ENCODE measurements at regions not wholly inside any gene's neighbourhood (a gene's known extent, or its start where the extent isn't known, plus 50 kb on each side); places are given as distances from the start of the nearest gene placed in this dataset.

DNA sequence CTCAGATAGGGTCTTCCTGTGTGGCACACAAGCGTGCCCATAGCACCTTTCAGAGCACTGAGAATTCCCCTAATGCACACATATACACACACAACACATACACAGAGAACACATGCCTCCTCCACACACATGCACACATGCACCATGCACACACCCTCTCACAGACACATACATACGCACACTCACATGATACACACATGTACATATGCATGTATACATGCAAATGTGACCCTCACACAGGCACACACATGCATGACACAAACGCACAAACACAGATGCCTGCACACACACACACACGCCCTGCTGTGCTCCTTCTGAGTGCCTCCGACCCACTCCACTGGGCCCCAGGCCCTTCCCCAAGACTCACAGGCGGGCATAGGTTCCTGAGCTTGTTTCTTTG is 251.0 kb downstream of the PTPRU start:
- WGBS (ENCODE audit: insufficient coverage) = 95% methylated on average over 5 of the region's 6 CpGs
- H3K27me3 ChIP-seq (ENCODE audit: control insufficient read depth, insufficient read depth, low read length) = peaks cover 8% of the 10 kb centered on the region

GRCh38 chr1:29485096-29485925 is 249.0 kb downstream of the PTPRU start:
- WGBS (ENCODE audit: insufficient coverage) = 68% methylated on average over 5 of the region's 5 CpGs
- Histone ChIP-seq H3K27ac (ENCODE audit: low read length) (no peak overlapping the region), H3K36me3 (ENCODE audit: control insufficient read depth, insufficient read depth, low read length) (no peaks in the 10 kb centered on the region), H3K27me3 (ENCODE audit: control insufficient read depth, insufficient read depth, low read length) (peaks cover 10% of the 10 kb centered on the region), H3K4me3 (ENCODE audit: low read length) (no peak overlapping the region), H3K4me1 (ENCODE audit: control insufficient read depth, insufficient read depth, low read length) (no peaks in the 10 kb centered on the region), H3K9me3 (replicated peaks; ENCODE audit: control insufficient read depth, low read depth, low read length) (no peaks in the 10 kb centered on the region)
- DNase-seq = no peak

More for the DNA sequence above, 251.0 kb downstream of the PTPRU start:
- H3K4me1 ChIP-seq (ENCODE audit: control insufficient read depth, insufficient read depth, low read length) = no peaks in the 10 kb centered on the region
- DNase-seq = no peak
- H3K9me3 ChIP-seq (replicated peaks; ENCODE audit: control insufficient read depth, low read depth, low read length) = no peaks in the 10 kb centered on the region
- H3K27ac ChIP-seq (ENCODE audit: low read length) = no peak overlapping the region
- H3K36me3 ChIP-seq (ENCODE audit: control insufficient read depth, insufficient read depth, low read length) = no peaks in the 10 kb centered on the region
- no peak overlapping the region for H3K4me3 ChIP-seq (ENCODE audit: low read length)

- Histone ChIP-seq H3K27me3 (ENCODE audit: control insufficient read depth, insufficient read depth, low read length) (peaks cover 20% of the 10 kb centered on the region), H3K9me3 (replicated peaks; ENCODE audit: control insufficient read depth, low read depth, low read length) (no peaks in the 10 kb centered on the region), H3K27ac (ENCODE audit: low read length) (no peak overlapping the region), H3K36me3 (ENCODE audit: control insufficient read depth, insufficient read depth, low read length) (no peaks in the 10 kb centered on the region), H3K4me1 (ENCODE audit: control insufficient read depth, insufficient read depth, low read length) (no peaks in the 10 kb centered on the region), H3K4me3 (ENCODE audit: low read length) (no peak overlapping the region)
- DNase-seq = no peak
- WGBS (ENCODE audit: insufficient coverage) = 42% methylated on average over 4 of the region's 6 CpGs
These were observed 246.7 kb downstream of the PTPRU start for GRCh38 chr1:29482991-29483390.

DNA sequence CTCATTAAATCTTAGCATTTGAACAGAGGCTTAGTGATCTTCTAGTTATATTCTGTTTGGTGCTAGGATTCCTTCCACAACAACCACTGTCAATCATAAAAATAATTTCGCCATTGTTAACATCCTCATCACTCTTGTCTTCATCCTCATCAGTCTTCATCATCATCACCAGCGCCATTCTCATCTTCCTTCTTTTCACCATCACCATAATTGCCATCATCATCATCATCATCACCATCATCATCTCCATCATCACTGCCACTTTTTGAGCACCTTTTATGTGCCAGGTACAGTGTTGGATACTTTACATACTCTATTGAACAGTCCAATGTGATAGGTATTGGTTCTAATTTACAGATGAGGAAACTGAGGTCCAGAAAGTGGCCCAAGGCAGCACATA is 245.7 kb downstream of the PTPRU start:
- 71% methylated on average over 2 of the region's 2 CpGs for WGBS (ENCODE audit: insufficient coverage)

GRCh38 chr1:29481031-29481430 is 244.7 kb downstream of the PTPRU start:
- DNase-seq = no peak
- no peaks in the 10 kb centered on the region for H3K36me3 ChIP-seq (ENCODE audit: control insufficient read depth, insufficient read depth, low read length)
- H3K4me1 ChIP-seq (ENCODE audit: control insufficient read depth, insufficient read depth, low read length) = no peaks in the 10 kb centered on the region
- WGBS (ENCODE audit: insufficient coverage) = 97% methylated on average over 4 of the region's 5 CpGs
- no peak overlapping the region for H3K4me3 ChIP-seq (ENCODE audit: low read length)
- H3K9me3 ChIP-seq (replicated peaks; ENCODE audit: control insufficient read depth, low read depth, low read length) = no peaks in the 10 kb centered on the region
- H3K27ac ChIP-seq (ENCODE audit: low read length) = no peak overlapping the region
- peaks cover 29% of the 10 kb centered on the region for H3K27me3 ChIP-seq (ENCODE audit: control insufficient read depth, insufficient read depth, low read length)

More for the DNA sequence above, 245.7 kb downstream of the PTPRU start:
- H3K4me3 ChIP-seq (ENCODE audit: low read length) = no peak overlapping the region
- H3K27ac ChIP-seq (ENCODE audit: low read length) = no peak overlapping the region
- no peaks in the 10 kb centered on the region for H3K36me3 ChIP-seq (ENCODE audit: control insufficient read depth, insufficient read depth, low read length)
- H3K9me3 ChIP-seq (replicated peaks; ENCODE audit: control insufficient read depth, low read depth, low read length) = no peaks in the 10 kb centered on the region
- peaks cover 29% of the 10 kb centered on the region for H3K27me3 ChIP-seq (ENCODE audit: control insufficient read depth, insufficient read depth, low read length)
- no peak for DNase-seq
- H3K4me1 ChIP-seq (ENCODE audit: control insufficient read depth, insufficient read depth, low read length) = no peaks in the 10 kb centered on the region

DNA sequence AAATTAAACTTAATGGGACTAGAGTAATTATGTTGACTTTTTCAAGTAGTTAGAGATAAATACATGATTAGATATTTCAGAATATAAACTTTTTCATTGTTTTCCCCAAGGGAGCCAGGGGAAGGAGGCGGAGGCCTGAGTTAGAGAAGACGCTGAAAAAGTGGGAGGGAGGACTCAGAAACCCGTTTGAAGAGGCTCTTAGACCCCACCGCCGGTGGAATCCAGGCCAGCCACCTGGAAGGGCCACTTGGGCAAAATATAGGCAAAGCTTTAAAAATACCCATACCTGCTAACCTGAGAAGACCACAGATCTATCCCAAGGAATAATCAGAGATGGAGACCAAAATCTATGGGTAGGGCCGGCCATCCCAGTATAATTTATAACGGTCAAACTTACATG is 242.6 kb downstream of the PTPRU start:
- H3K9me3 ChIP-seq (replicated peaks; ENCODE audit: control insufficient read depth, low read depth, low read length) = no peaks in the 10 kb centered on the region
- peaks cover 36% of the 10 kb centered on the region for H3K27me3 ChIP-seq (ENCODE audit: control insufficient read depth, insufficient read depth, low read length)
- no peaks in the 10 kb centered on the region for H3K36me3 ChIP-seq (ENCODE audit: control insufficient read depth, insufficient read depth, low read length)
- WGBS (ENCODE audit: insufficient coverage) = no CpG with 5 or more reads among the region's 7 CpGs
- no peak for DNase-seq
- H3K27ac ChIP-seq (ENCODE audit: low read length) = no peak overlapping the region
- H3K4me1 ChIP-seq (ENCODE audit: control insufficient read depth, insufficient read depth, low read length) = no peaks in the 10 kb centered on the region
- H3K4me3 ChIP-seq (ENCODE audit: low read length) = no peak overlapping the region

DNA sequence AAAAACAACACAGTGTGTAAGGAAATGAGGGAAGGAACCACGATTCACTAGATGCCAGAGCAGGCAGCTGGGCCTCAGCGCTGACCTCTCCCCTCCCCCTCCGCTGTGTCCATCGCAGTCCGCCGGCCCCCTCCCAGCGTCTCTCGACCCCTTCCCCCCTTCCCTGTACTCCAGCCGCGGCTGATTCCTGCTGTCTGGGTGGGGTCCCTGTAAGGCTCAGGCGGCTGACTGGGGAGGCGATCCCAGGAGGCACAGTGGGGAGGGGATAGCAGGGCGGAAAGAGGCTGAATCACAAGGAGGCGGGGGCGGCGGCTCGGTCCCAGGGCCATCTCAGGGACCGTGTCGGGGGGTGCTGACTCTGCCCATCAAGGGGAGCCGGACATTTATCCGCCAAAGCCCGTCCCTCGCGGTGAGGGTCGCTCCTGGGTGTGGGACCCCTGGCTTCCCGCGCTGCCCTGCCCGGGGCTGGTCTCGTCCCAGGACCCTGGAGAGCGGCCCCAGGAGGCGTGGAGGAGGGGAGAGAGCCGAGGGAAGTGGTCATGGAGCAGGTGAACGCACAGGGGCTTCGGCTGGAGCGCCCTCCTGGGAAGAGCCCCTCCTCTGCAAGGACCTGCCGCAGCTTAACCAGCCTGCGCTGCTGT is 241.9 kb downstream of the PTPRU start:
- Histone ChIP-seq H3K27ac (ENCODE audit: low read length) (no peak overlapping the region), H3K4me3 (ENCODE audit: low read length) (no peak overlapping the region), H3K4me1 (ENCODE audit: control insufficient read depth, insufficient read depth, low read length) (no peaks in the 10 kb centered on the region), H3K36me3 (ENCODE audit: control insufficient read depth, insufficient read depth, low read length) (no peaks in the 10 kb centered on the region), H3K9me3 (replicated peaks; ENCODE audit: control insufficient read depth, low read depth, low read length) (no peaks in the 10 kb centered on the region), H3K27me3 (ENCODE audit: control insufficient read depth, insufficient read depth, low read length) (peaks cover 38% of the 10 kb centered on the region)
- DNase-seq = no peak
- WGBS (ENCODE audit: insufficient coverage) = 3% methylated on average over 21 of the region's 37 CpGs

DNA sequence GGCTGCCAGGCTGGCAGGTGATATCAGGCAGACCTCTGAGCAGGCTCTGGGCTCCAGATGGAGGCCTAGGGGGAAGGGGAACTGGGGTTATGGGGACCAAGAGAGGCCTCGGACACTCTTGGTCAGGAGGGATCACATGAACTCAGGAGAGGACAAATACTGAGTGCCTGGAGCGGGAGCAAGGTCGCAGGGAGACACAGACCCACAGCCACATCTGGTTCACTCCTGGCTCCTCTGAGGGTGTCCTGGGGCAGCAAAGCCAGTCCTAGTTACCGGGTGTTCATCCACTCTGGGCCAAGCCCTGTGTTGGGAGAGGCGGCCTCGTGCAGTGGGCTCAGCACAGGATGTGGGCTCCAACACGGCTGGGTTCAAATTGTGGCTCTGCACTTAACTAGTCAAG is 239.0 kb downstream of the PTPRU start:
- H3K4me3 ChIP-seq (ENCODE audit: low read length) = no peak overlapping the region
- no peaks in the 10 kb centered on the region for H3K9me3 ChIP-seq (replicated peaks; ENCODE audit: control insufficient read depth, low read depth, low read length)
- peaks cover 37% of the 10 kb centered on the region for H3K27me3 ChIP-seq (ENCODE audit: control insufficient read depth, insufficient read depth, low read length)
- WGBS (ENCODE audit: insufficient coverage) = 59% methylated on average over 7 of the region's 7 CpGs
- DNase-seq = no peak
- no peaks in the 10 kb centered on the region for H3K4me1 ChIP-seq (ENCODE audit: control insufficient read depth, insufficient read depth, low read length)
- H3K27ac ChIP-seq (ENCODE audit: low read length) = no peak overlapping the region
- no peaks in the 10 kb centered on the region for H3K36me3 ChIP-seq (ENCODE audit: control insufficient read depth, insufficient read depth, low read length)

GRCh38 chr1:29474274-29475244 is 238.2 kb downstream of the PTPRU start:
- H3K4me3 ChIP-seq (ENCODE audit: low read length) = no peak overlapping the region
- no peaks in the 10 kb centered on the region for H3K9me3 ChIP-seq (replicated peaks; ENCODE audit: control insufficient read depth, low read depth, low read length)
- 50% methylated on average over 5 of the region's 9 CpGs for WGBS (ENCODE audit: insufficient coverage)
- H3K27ac ChIP-seq (ENCODE audit: low read length) = no peak overlapping the region
- no peak for DNase-seq
- no peaks in the 10 kb centered on the region for H3K36me3 ChIP-seq (ENCODE audit: control insufficient read depth, insufficient read depth, low read length)
- peaks cover 33% of the 10 kb centered on the region for H3K27me3 ChIP-seq (ENCODE audit: control insufficient read depth, insufficient read depth, low read length)
- H3K4me1 ChIP-seq (ENCODE audit: control insufficient read depth, insufficient read depth, low read length) = peaks cover 1% of the 10 kb centered on the region
